Mucosa of gallbladder (tissue), 1 donor: ENCODE measurements at regions not wholly inside any gene's neighbourhood (a gene's known extent, or its start where the extent isn't known, plus 50 kb on each side); places are given as distances from the start of the nearest gene placed in this dataset.
"Not testable (repeated sequence)": the region's sequence is repeated elsewhere in the genome, so short reads cannot be mapped to it uniquely, and the experiment has no call there.

Experiments
- DNase-seq: peaks from one replicate; pipeline ENCODE4 v3.0.0-alpha.2; 2020; ENCODE audit warnings: low spot score
- donor health status: DM: no; HTN: no; CAD: no.

DNA sequence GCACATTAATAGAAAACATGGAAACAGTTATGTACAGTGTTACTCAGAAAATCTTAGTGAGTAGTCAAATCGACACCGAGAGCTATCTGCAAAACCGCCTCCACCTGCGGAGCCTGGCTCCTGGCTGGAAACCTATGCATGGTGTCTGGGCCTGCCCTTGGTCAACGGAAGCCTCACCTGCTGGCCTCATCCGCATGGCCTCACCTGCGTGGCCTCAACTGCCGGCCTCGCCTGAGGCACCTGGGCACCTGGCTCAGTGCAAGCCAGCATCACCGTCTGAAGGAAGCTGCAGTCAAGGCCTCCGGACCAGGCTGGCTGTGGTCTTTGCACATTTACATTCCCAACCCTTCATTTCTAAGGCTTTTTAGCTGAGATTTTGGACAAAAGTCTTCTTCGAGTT lies 352.1 kb downstream of the POM121L12 start:
- DNase-seq, result no peak

- DNase-seq, result no peak
Observed at GRCh38 chr7:53397911-53398310, 362.5 kb downstream of the POM121L12 start.

DNA sequence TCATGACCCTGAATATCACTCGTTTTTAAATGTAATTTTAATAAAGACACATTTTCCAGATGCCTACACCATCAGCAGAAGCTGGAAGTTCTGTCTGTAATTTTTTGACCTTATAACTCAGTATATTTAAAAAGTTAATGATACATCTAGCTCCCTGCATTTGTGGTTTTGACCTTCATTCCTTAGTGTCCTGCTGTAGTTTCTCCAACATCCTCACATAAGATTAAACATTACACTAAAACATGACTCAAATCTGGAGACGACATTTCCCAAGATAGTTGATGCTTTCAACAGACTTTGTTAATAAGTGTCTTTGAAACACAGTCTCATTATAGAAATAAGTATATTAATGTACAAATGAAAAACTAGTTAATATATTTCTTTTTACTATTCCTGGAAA lies 363.1 kb downstream of the POM121L12 start:
- DNase-seq, result no peak

- no peak for DNase-seq
Observed at GRCh38 chr7:53413021-53413420, 377.6 kb downstream of the POM121L12 start.

DNA sequence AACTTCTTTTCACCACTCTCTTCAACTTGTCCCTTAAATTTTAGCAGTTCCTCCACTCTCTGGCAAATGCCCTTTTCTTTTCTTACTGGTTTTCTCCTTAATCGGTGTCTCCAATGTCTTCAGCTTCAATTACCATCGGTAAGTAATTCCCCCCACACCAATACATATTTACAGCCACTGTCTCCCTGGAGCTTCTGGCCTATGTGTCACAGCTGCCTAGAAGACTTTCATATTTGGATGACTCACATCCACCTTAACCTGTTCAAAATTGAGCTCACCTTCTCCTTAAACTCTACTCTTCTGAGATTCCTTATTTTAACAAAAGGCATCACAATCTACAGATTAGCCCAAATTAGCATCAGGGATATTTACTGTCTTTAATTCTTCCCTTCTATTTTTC lies 380.4 kb downstream of the POM121L12 start:
- DNase-seq, result no peak

- DNase-seq, result no peak
Observed at GRCh38 chr7:53418834-53419482, 383.5 kb downstream of the POM121L12 start.

- DNase-seq, result no peak
Observed at GRCh38 chr7:53420550-53420949, 385.1 kb downstream of the POM121L12 start.

GRCh38 chr7:53422291-53422690 lies 386.9 kb downstream of the POM121L12 start:
- DNase-seq, result no peak

DNA sequence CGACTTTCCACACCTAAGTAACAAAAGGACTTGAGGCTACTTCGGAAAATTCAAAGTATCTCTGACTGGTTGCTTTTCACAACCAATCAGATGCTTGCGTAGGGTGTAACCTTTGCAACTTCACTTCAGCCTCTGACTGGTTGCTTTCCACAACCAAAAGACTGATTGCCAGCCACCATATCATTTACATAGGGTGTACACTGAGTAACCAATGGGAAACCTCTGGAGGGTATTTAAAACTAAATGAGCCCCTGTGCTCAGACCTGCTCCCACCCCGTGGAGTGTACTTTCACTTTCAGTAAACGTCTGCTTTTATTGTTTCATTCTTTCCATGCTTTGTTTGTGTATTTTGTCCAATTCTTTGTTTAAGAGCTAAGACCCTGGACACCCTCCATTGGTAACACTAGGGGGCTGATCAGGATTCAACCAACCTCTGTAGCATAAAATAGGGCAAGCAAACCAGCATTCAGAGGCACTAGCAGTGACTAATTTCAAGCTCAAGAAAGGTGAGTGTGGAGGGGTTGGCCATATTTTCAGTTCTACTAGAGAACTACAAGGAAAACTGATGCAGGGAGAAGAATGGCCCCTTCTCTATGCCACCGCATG lies 390.8 kb downstream of the POM121L12 start:
- DNase-seq, result no peak

GRCh38 chr7:53428045-53428444 lies 392.6 kb downstream of the POM121L12 start:
- DNase-seq, result no peak

DNA sequence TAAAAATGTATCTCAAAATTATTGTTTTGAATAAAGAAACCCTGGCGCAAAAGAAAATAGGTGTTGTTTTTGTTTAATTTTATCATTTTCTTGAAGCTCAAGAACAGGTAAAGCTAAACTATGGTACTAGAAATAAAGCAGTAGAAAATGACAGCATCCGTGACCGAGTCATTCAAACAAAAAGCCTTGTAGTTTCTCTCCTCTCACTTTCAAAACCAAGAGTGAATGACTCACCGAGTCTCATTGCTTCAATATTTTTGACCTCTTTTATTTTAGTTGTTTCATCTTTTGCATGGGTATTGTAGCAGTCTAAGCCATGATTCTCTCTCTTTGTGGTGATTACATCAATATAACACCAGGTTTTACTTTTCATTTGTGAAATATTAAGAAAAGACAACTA lies 396.5 kb downstream of the POM121L12 start:
- no peak for DNase-seq

DNA sequence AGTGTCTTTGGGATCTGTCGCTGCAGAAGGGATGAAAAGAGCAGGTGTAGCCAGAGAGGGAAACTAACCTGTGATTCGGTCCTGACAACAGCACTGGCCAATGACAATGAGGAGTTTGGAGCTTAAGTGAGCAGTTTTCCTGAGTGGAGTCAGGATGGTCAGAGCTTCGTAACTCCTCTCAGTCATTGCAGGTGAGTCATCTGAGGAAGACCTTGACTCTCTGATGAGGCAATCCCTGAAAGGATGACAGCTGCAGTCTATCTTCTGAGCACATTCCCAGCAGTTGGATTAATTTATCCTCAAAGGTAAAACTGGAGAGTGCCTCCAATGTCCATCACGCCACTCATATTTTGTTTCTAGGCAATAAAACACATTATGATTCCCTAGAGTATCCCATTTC lies 401.9 kb downstream of the POM121L12 start:
- no peak for DNase-seq

DNA sequence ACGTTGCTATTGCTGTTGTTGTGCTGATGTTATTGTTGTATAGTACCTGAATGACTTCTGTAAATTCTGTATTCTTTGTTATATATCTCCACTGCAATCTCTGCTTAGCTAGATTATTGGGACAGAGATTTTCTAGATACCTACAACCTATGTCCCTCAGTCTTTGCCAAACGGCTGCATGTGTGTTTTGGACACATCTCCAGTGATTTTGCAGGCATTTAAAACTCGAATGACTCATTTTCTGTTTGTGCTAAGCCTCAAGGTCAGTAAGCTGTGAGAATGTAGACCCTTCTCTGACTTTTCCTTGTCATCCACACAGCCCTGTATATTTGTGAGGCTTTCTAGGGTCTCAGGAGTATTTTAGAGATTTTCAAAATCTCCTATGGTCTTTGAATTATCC lies 410.7 kb downstream of the POM121L12 start:
- DNase-seq, result no peak

GRCh38 chr7:53458636-53459035 lies 423.2 kb downstream of the POM121L12 start:
- no peak for DNase-seq

- no peak for DNase-seq
Observed at GRCh38 chr7:53466371-53466770, 430.9 kb downstream of the POM121L12 start.

DNA sequence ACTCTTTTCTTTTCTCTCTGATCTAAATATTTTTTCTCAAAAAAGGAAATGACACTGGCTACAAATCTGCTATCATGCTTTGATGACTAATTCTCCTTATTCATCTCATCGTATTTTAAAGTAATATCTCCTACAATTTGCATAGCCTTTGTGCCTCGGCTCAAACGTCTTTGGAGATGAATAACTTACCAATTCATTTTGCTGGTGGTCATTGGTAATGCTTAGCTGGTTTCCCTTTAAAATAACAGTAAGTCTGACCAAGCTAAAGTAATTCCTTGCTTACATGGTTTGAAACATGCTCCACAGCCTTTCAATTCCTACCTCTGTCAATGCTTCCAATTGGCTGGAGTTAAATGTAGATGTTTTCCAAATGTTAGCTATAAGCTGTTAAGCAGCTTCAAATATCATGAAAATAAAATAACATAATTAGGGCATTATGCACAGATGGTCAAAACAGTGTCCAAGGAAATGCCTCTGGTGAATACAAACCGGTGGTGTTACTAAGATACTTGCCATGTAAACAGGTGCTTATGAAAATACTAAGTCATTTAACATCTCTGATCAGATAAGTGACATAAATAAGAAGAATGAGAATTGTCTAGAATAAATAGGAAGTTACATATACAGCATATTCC lies 435.0 kb downstream of the POM121L12 start:
- DNase-seq, result no peak

DNA sequence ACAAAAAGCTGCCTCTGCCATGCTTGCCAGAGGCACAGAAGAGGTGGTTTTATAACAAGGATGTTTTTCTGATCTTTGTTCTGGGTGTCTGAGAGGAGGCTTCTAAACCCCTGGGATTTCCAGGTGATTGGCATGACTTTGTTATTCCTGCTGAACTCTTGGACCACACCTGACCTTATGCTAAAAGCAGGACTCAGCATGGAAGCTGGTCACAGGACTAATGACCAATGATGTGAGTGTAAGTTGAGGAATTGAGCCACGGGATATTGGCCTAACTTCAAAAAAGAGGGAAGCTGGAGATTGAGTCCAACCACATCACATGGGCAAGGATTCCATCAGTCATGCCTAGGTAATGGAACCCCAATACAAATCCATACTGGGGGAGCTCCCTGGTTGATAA lies 437.9 kb downstream of the POM121L12 start:
- DNase-seq, result no peak

DNA sequence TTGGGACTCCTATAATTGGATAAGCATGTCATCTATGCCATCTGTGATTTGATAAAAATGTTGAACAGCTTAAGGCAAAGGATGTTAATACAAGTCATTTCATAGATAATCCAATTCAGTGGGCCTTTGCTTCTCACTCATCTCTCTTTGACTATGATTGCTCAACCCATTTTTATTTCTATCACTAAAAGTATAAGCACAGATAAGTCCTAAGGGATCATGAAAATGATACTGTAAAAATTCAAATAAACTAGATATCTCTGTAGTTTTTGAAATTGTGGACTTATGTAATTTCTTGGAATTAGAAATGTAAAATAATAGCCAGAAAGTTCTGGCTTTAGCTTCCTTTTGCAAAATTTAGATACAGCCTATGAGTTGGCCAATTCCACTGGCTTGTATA lies 440.3 kb downstream of the POM121L12 start:
- DNase-seq, result no peak

GRCh38 chr7:53476566-53476965 lies 441.1 kb downstream of the POM121L12 start:
- DNase-seq, result no peak

DNA sequence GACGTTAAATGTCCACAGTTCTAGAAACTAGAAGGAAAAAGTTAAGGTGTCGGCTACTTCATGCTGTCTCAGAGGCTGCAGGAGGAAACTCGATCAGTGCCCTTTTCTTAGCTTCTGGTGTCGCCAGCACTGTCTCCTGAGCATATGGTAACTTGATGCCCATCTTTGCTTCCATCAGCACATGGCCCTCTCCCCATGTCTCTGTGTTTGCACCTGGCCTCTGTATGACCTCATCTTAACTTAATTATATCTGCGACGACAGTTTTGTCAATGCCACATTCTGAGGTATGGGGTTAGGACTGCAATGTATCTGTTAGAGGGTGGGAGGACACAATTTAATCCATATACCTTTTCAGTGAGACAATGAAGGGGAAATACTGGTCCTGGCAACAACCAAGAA lies 449.9 kb downstream of the POM121L12 start:
- no peak for DNase-seq

GRCh38 chr7:53491051-53491450 lies 455.6 kb downstream of the POM121L12 start:
- no peak for DNase-seq

- DNase-seq, result not testable (repeated sequence)
Observed at GRCh38 chr7:53495181-53495580, 459.7 kb downstream of the POM121L12 start.

- no peak for DNase-seq
Observed at GRCh38 chr7:53500076-53500475, 464.6 kb downstream of the POM121L12 start.
